T1000 (cell line): ENCODE measurements at regions not wholly inside any gene's neighbourhood (a gene's known extent, or its start where the extent isn't known, plus 50 kb on each side); places are given as distances from the start of the nearest gene placed in this dataset.

Source experiments
- DNase-seq: peaks from one replicate; lab custom pipeline; 2025; ENCODE audit warnings: mixed read lengths; lab: John Stamatoyannopoulos, UW

DNA sequence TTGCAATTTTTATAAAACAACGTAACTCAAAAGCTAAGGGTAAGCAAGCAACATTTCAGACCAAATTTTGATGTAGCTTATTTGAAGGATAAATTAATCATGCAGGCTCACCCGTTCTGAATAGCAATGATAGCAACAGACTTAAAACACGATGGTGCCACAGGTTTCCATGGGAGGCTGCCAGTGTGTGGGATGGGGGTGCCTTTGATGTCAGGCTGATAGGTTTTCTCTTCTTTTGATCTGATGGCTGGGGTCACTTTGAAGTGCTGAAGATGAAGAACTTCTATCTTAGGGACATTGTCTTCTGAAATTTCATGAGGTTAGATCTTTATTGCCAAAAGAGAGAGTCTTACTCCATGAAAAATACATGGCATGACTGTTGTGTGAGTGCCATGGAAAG lies 206.8 kb downstream of the LPIN1 start:
- no peak for DNase-seq

GRCh38 chr2:11955314-11955713 lies 208.9 kb downstream of the LPIN1 start:
- no peak for DNase-seq

- no peak for DNase-seq
These were observed 209.5 kb downstream of the LPIN1 start for GRCh38 chr2:11955884-11956291.

- DNase-seq = no peak
These were observed 216.4 kb downstream of the LPIN1 start for GRCh38 chr2:11962707-11963328.

DNA sequence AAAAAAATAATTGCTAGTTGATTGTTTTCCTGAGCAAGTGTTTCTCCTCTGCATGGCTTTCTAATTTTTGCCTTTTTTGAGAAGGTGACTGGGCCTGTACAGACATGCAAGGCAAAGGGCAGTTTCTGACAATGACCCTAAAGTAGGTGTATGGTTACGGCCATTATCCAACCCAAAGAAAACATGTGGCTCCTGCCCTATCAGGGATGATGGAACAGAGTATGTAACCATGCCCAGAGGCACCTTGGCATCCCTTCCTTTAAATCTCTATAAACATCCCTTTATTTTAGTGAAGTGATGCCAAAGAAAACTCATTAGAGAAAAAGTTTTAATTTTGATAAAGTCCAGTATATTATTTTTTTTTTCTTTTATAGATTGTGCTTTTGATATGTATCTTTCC lies 217.5 kb downstream of the LPIN1 start:
- DNase-seq = no peak

DNA sequence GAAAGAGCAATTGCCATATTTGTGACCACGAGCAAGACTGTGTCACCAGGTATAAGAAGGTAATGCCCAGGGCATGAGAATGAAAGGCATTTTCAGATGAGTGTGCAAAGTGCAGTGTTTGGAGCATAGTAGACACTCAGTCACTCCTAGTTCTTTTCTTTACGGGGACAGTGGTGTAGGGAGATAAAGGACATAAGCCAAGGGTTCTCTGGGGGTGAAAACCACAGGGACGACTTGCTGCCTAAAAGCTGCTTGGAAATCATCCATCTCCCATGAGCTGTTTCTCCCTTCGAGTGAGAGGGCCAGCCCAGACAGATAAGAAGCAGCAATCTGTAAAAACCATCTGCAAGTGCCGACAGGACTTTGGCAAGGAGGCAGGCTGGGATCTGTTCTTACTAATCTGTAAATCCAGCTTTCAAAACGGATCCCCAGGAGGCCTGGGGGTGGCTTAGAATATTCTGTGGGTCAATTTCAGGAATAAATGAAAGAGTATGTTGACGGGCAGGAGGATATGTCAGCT lies 221.6 kb downstream of the LPIN1 start:
- no peak for DNase-seq

DNA sequence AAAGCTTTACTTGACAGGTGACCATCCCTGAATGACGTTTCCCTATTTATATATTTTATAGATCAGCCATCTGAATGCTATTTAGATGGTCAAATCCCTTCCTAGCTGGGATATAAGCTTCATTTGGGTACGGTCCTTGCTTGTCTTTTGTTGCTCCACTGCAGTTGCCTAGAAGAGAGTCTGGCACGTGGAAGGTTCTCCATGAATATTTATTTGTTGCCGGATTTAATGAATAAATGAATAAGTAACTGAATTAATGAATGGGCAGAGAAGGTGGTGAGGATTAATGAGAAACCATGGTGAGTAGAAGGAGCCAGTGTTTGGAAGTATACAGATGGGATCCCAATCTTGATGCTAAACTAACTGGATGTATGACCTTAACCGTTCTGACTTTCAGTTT lies 222.1 kb downstream of the LPIN1 start:
- DNase-seq = no peak

DNA sequence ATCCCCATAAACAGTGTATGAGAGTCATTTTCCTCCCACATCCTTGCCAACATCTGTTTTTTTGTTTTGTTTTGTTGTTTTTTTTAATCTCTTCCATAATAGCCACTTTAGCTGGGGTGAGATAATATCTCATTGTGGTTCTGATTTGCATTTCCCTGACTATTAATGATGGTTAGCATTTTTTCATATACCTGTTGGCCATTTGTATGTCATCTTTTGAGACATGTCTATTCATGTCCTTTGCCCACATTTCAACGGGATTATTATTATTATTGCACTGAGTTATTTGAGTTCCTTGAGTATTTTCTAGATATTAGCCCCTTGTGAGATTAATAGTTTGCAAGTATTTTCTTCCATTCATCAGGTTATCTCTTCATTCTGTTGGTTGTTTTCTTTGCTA lies 223.3 kb downstream of the LPIN1 start:
- DNase-seq = no peak

- no peak for DNase-seq
These were observed 228.1 kb downstream of the LPIN1 start for GRCh38 chr2:11974573-11974972.

DNA sequence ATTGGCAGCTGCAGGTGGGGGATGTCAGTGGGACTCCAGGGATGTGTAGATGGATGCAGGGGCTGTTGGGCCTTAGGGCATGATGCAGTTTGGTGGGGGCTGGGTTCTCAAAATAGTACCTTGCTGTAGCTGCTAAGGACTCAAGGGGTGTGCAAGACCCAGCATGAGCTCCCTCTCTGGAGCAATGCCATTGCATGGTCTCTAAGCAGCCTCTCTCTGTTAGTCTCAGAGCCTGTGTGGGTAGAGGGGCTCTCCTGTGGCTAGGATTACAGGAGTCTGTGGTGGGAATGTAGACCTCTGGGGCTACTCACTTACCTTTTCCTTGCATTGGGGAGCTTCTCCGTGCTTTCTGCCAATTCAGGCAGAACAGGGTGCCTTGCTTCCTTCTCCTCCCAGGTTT lies 228.9 kb downstream of the LPIN1 start:
- DNase-seq = no peak

DNA sequence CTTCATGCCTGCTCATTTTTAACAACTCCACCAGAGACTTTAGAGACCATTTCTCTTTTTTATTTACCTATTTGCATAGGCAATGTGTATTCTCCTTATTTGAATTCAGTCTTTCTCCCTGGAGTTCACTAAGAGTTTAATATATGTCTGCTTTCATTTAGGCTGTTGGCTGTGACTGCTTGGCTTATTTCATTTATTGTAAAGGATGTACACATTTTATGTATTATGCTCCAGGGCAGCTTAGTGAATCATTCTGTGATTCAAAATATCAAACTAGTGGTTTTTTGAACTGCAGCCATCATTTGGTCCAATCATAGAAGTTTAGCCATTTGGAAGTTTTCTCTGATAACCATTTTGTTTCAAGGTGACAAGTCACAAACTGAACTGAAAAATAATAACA lies 229.6 kb downstream of the LPIN1 start:
- no peak for DNase-seq

GRCh38 chr2:11977766-11978524 lies 231.5 kb downstream of the LPIN1 start:
- DNase-seq = no peak

DNA sequence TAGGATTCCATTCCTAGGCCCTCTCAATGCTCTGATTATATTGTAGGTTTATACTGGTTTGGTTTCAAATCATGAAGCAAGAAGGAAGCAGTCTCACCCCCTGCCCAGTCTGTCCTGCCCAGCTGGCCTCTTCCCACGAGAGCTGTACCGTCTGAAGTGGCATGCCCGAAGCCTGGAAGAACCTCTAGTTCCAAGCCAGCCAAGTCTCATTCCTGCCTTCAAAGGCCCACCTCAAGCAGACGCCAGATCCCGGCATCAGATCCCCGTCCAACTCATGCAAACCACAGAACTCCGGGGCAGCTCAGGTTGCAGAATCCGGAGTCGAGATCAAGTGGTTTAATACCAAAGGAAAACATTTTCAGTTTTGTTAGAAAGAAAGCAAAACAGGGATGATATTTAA lies 234.4 kb downstream of the LPIN1 start:
- no peak for DNase-seq

DNA sequence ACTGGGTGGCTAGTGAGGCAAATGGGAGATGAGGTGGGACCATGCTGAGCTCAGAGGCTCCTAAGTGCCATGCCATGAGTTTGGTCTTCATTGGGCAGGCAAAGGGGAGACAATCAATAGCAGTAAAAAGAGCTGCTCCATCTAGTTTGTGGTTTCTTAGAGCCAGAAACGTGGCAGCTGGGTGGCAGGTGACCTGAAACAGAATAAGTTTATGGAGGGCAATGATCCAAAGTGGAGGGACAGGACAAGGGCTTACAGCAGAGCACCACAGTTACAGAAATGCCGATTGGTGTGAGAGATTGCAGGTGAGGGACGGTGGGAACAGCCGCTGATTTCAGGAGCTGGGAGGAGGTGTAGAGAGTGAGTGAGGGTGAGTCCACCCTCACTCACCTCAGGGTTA lies 237.0 kb downstream of the LPIN1 start:
- no peak for DNase-seq

- no peak for DNase-seq
These were observed 237.4 kb downstream of the LPIN1 start for GRCh38 chr2:11983870-11984269.

GRCh38 chr2:11984316-11985158 lies 238.1 kb downstream of the LPIN1 start:
- no peak for DNase-seq

GRCh38 chr2:11985817-11986566 lies 239.6 kb downstream of the LPIN1 start:
- DNase-seq = no peak

- no peak for DNase-seq
These were observed 240.7 kb downstream of the LPIN1 start for GRCh38 chr2:11987151-11987550.

- DNase-seq = no peak
These were observed 242.4 kb downstream of the LPIN1 start for GRCh38 chr2:11988691-11989353.

GRCh38 chr2:11989354-11989703 lies 242.9 kb downstream of the LPIN1 start:
- no peak for DNase-seq

DNA sequence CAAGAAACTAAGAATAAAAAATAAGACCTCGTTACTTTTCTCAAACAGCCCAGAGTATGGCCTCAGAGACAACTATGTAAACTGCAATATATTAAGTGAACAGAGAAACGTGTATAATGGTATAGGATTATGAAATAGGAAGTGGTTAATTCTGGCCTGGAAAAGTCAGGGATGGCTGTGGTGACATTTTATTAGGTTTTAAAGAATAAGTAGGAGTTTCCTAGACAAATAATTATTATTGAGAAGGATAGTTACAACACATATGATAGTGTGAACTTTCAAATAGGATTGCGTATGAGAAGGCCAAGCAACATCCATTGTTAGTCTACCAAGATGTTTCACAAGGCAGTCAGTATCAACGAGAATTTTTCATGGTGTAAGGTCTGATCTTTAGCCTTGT lies 244.1 kb downstream of the LPIN1 start:
- no peak for DNase-seq

- DNase-seq = no peak
These were observed 247.3 kb downstream of the LPIN1 start for GRCh38 chr2:11993749-11994148.
